WTC11 (cell line): ENCODE measurements at regions not wholly inside any gene's neighbourhood (a gene's known extent, or its start where the extent isn't known, plus 50 kb on each side); places are given as distances from the start of the nearest gene placed in this dataset.

Source experiments
- ATAC-seq: fragments of 200-7000 bp; cut with Tn5 transposase; 2 replicates; pipeline ENCODE4 v1.10.0; 2021; ENCODE audit warnings: mild to moderate bottlenecking, moderate library complexity
- CTCF ChIA-PET: fragments of 300-600 bp; sonication (Branson Sonifier 250); formaldehyde crosslinking; loops from one replicate; lab custom pipeline; 2021; ENCODE audit warnings: antibody characterized with exemption; lab: Charles Lee
- POLR2A ChIA-PET: fragments of 350-600 bp; sonication (Branson Sonifier 250); formaldehyde crosslinking; loops from one replicate; lab custom pipeline; 2021; ENCODE audit warnings: antibody characterized with exemption; lab: Charles Lee
- DNase-seq: peaks from one replicate; pipeline ENCODE4 v3.0.0; 2021; ENCODE audit warnings: low spot score
- H3K27ac Mint-ChIP-seq: 2 replicates; pipeline ENCODE4 v1.8.0; 2021; ENCODE audit warnings: mixed read lengths
- H3K27me3 Mint-ChIP-seq: 2 replicates; pipeline ENCODE4 v1.8.0; 2021; ENCODE audit warnings: low read depth, mild to moderate bottlenecking, moderate library complexity, mixed read lengths
- H3K36me3 Mint-ChIP-seq: 2 replicates; pipeline ENCODE4 v1.8.0; 2021; ENCODE audit warnings: mixed read lengths
- H3K4me1 Mint-ChIP-seq: 2 replicates; pipeline ENCODE4 v1.8.0; 2022; ENCODE audit warnings: mixed read lengths
- H3K4me3 Mint-ChIP-seq: 2 replicates; pipeline ENCODE4 v1.8.0; 2021; ENCODE audit warnings: mild to moderate bottlenecking, moderate library complexity, mixed read lengths
- H3K9me3 Mint-ChIP-seq: 2 replicates; pipeline ENCODE4 v1.8.0; 2021; ENCODE audit warnings: mixed read lengths
- ARID4B ChIP-seq: sonication (generic); formaldehyde crosslinking; IDR thresholded peaks from 2 replicates; pipeline ENCODE4 v1.8.0; 2023; ENCODE audit warnings: missing genetic modification reagents, mild to moderate bottlenecking, borderline replicate concordance
- CDX4 ChIP-seq: fragments of 250-450 bp; sonication (Bioruptor Pico); IDR thresholded peaks from 2 replicates; pipeline ENCODE4 v1.9.0; 2021; ENCODE audit warnings: moderate library complexity, mild to moderate bottlenecking, inconsistent platforms, borderline replicate concordance
- ETV6 ChIP-seq: sonication (generic); formaldehyde crosslinking; IDR thresholded peaks from 2 replicates; pipeline ENCODE4 v1.8.1; 2022; ENCODE audit warnings: mild to moderate bottlenecking, missing genetic modification reagents
- NFATC4 ChIP-seq: fragments of 250-450 bp; sonication (Bioruptor Pico); IDR thresholded peaks from 2 replicates; pipeline ENCODE4 v1.9.0; 2021; ENCODE audit warnings: mild to moderate bottlenecking
- STAT6 ChIP-seq: sonication (generic); formaldehyde crosslinking; conservative IDR thresholded peaks from 2 replicates; pipeline ENCODE4 v1.8.1; 2023; ENCODE audit warnings: mild to moderate bottlenecking, low read depth, missing genetic modification reagents, moderate library complexity
- TP53 ChIP-seq: sonication (generic); formaldehyde crosslinking; IDR thresholded peaks from 2 replicates; pipeline ENCODE4 v1.8.1; 2023; ENCODE audit warnings: mild to moderate bottlenecking, missing genetic modification reagents
- ZNF219 ChIP-seq: sonication (generic); formaldehyde crosslinking; IDR thresholded peaks from 2 replicates; pipeline ENCODE4 v1.8.0; 2023; ENCODE audit warnings: missing genetic modification reagents, mild to moderate bottlenecking, borderline replicate concordance
- ZNF317 ChIP-seq: sonication (generic); formaldehyde crosslinking; IDR thresholded peaks from 2 replicates; pipeline ENCODE4 v1.8.1; 2023; ENCODE audit warnings: low read depth, mild to moderate bottlenecking, moderate library complexity, missing genetic modification reagents, borderline replicate concordance
- ZNF512 ChIP-seq: sonication (generic); formaldehyde crosslinking; IDR thresholded peaks from 2 replicates; pipeline ENCODE4 v1.8.1; 2022; ENCODE audit warnings: missing genetic modification reagents, borderline replicate concordance
- ZNF671 ChIP-seq: fragments of 250-450 bp; sonication (Bioruptor Pico); IDR thresholded peaks from 2 replicates; pipeline ENCODE4 v1.8.0; 2021; ENCODE audit warnings: mild to moderate bottlenecking
- TF ChIP-seq, protein P1 (sequence below): sonication (generic); formaldehyde crosslinking; IDR thresholded peaks from 2 replicates; pipeline ENCODE4 v1.8.1; 2022; ENCODE audit warnings: low read depth, missing genetic modification reagents, borderline replicate concordance
- TF ChIP-seq, protein P2 (sequence below): sonication (generic); formaldehyde crosslinking; IDR thresholded peaks from 2 replicates; pipeline ENCODE4 v1.8.0; 2023; ENCODE audit warnings: mild to moderate bottlenecking, missing genetic modification reagents
- TF ChIP-seq, protein P3 (sequence below): sonication (generic); formaldehyde crosslinking; IDR thresholded peaks from 2 replicates; pipeline ENCODE4 v1.8.0; 2023; ENCODE audit warnings: missing genetic modification reagents

DNA sequence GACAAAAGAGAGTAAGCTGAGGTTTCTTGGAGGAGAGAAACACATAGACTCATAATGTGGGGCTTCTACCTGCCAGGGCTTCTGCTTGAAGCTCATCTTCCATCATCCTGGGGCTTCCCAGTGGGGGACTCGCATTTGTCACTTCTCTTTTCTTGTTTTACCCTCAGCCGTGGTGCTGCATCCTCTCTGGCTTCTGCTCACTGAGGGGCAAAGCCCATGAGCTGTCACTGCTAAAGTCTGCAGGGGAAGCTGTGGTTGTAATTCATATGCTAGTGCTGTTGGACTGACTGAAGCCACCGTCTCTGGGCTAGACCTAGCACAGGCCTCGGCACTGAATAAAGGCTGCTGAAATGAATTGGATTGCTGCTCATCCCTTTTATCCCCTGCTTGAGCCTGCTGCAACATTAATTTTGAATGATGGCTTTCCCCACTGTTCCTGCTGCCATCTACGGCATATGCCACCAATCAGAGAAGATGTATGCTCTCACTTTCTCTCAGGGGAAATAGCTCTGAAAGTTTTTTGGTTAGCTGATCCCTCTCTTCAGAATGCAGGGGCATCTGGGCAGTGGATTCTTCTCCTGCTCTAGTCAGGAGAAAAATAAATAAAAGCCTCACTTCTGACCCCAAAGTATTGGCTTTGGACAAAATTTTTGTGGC, 568.4 kb upstream of the MAP3K7 start:
- ATAC-seq, result peak; percentile 84
- Mint-ChIP-seq H3K4me1 (peaks cover 34% of the 10 kb centered on the region), H3K27me3 (no peaks in the 10 kb centered on the region), H3K27ac (no peak overlapping the region), H3K9me3 (no peaks in the 10 kb centered on the region), H3K36me3 (no peaks in the 10 kb centered on the region), H3K4me3 (no peak overlapping the region)
- peak; percentile 15 for DNase-seq
- CTCF ChIA-PET, result interaction anchor here (1.1 to 1.7 kb wide), 2 partner anchors 74 to 215 kb away, joined by 3 to 10 read pairs; no protein-coding TSS in a partner anchor
- POLR2A ChIA-PET, result no interaction called here
- TF ChIP-seq, protein P1, sequence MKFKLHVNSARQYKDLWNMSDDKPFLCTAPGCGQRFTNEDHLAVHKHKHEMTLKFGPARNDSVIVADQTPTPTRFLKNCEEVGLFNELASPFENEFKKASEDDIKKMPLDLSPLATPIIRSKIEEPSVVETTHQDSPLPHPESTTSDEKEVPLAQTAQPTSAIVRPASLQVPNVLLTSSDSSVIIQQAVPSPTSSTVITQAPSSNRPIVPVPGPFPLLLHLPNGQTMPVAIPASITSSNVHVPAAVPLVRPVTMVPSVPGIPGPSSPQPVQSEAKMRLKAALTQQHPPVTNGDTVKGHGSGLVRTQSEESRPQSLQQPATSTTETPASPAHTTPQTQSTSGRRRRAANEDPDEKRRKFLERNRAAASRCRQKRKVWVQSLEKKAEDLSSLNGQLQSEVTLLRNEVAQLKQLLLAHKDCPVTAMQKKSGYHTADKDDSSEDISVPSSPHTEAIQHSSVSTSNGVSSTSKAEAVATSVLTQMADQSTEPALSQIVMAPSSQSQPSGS (CRISPR knock-in tag), result no peak
- TF ChIP-seq ZNF317 (no peak), ZNF219 (no peak), ZNF671 (CRISPR knock-in tag) (no peak), ETV6 (CRISPR knock-in tag) (no peak), ZNF512 (no peak)
- TF ChIP-seq, protein P2, sequence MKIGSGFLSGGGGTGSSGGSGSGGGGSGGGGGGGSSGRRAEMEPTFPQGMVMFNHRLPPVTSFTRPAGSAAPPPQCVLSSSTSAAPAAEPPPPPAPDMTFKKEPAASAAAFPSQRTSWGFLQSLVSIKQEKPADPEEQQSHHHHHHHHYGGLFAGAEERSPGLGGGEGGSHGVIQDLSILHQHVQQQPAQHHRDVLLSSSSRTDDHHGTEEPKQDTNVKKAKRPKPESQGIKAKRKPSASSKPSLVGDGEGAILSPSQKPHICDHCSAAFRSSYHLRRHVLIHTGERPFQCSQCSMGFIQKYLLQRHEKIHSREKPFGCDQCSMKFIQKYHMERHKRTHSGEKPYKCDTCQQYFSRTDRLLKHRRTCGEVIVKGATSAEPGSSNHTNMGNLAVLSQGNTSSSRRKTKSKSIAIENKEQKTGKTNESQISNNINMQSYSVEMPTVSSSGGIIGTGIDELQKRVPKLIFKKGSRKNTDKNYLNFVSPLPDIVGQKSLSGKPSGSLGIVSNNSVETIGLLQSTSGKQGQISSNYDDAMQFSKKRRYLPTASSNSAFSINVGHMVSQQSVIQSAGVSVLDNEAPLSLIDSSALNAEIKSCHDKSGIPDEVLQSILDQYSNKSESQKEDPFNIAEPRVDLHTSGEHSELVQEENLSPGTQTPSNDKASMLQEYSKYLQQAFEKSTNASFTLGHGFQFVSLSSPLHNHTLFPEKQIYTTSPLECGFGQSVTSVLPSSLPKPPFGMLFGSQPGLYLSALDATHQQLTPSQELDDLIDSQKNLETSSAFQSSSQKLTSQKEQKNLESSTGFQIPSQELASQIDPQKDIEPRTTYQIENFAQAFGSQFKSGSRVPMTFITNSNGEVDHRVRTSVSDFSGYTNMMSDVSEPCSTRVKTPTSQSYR (CRISPR knock-in tag), result no peak
- TF ChIP-seq, protein P3, sequence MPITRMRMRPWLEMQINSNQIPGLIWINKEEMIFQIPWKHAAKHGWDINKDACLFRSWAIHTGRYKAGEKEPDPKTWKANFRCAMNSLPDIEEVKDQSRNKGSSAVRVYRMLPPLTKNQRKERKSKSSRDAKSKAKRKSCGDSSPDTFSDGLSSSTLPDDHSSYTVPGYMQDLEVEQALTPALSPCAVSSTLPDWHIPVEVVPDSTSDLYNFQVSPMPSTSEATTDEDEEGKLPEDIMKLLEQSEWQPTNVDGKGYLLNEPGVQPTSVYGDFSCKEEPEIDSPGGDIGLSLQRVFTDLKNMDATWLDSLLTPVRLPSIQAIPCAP (CRISPR knock-in tag), result no peak

- POLR2A ChIA-PET, result no interaction called here
- CTCF ChIA-PET, result no interaction called here
- no peak for TF ChIP-seq TP53 (CRISPR knock-in tag)
- no peak for TF ChIP-seq ARID4B (CRISPR knock-in tag)
- TF ChIP-seq, protein P2 (CRISPR knock-in tag), result no peak
- no peak for TF ChIP-seq ZNF219
- TF ChIP-seq STAT6, result no peak
- TF ChIP-seq NFATC4 (CRISPR knock-in tag), result no peak
- TF ChIP-seq CDX4 (CRISPR knock-in tag), result no peak
- no peak for TF ChIP-seq ZNF671 (CRISPR knock-in tag)
Observed at GRCh38 chr6:91152824-91153223, 566.0 kb upstream of the MAP3K7 start.

More at GRCh38 chr6:91152824-91153223, 566.0 kb upstream of the MAP3K7 start:
- H3K27me3 Mint-ChIP-seq, result no peaks in the 10 kb centered on the region
- H3K27ac Mint-ChIP-seq, result no peak overlapping the region
- no peak for DNase-seq
- H3K4me1 Mint-ChIP-seq, result peaks cover 30% of the 10 kb centered on the region
- ATAC-seq, result no peak
- no peaks in the 10 kb centered on the region for H3K9me3 Mint-ChIP-seq
- no peak overlapping the region for H3K4me3 Mint-ChIP-seq
- H3K36me3 Mint-ChIP-seq, result no peaks in the 10 kb centered on the region
